Epithelial cell of proximal tubule (primary cell): ENCODE measurements at regions not wholly inside any gene's neighbourhood (a gene's known extent, or its start where the extent isn't known, plus 50 kb on each side); places are given as distances from the start of the nearest gene placed in this dataset.
"Not testable (repeated sequence)": the region's sequence is repeated elsewhere in the genome, so short reads cannot be mapped to it uniquely, and the experiment has no call there.

Source experiments
- DNase-seq: peaks from one replicate; pipeline ENCODE4 v3.0.0-alpha.2; 2011; ENCODE audit warnings: low read depth
- H3K4me3 ChIP-seq: 2 replicates; pipeline ENCODE4 v1.5.1; 2011; ENCODE audit warnings: low read depth, mild to moderate bottlenecking, low read length
- CTCF ChIP-seq: conservative IDR thresholded peaks from 2 replicates; pipeline ENCODE4 v1.5.1; 2012; ENCODE audit warnings: low read depth, mild to moderate bottlenecking, low read length

- DNase-seq = no peak
- no peak for TF ChIP-seq CTCF
- no peak overlapping the region for H3K4me3 ChIP-seq
Measured at GRCh38 chr6:159421586-159421985, 252.4 kb downstream of the FNDC1 start.

DNA sequence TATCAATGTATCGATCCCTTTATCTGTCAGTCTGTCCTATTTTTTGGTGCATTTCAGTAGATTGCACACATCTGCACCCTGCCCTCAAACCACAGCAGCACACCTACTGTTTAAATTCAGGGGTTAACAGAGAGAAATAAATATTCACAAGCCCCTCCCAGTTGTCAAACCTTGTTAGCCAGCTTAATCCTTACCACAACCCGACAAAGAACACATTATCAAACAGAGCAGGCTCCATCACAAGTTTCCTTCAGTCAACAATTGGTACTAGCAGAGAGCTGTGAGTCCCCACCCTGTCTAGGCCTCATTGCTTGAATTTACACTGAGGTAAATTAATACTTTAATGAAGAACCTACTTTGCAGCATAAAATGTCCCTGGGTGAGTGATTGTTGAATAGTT, 249.8 kb downstream of the FNDC1 start:
- H3K4me3 ChIP-seq = no peak overlapping the region
- TF ChIP-seq CTCF = no peak
- no peak for DNase-seq

- TF ChIP-seq CTCF = no peak
- DNase-seq = no peak
- H3K4me3 ChIP-seq = no peak overlapping the region
Measured at GRCh38 chr6:159416891-159417560, 247.8 kb downstream of the FNDC1 start.

DNA sequence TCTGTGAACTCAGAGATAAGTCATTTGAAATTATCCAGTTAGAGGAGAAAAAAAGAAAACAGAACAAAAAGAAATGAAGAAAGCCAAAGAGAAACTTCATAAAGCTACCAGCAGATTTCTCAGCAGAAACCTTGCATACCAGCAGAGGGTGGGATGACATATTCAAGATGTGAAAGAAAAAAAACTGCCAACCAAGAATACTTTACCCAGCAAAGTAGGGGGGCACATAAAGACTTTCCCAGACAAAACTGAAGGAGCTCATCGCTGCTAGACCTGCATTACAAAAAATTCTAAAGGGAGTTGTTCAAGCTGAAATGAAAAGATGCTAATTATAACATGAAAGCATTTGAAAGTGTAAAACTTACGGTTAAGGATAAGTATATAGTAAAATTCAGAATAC, 246.3 kb downstream of the FNDC1 start:
- no peak for TF ChIP-seq CTCF
- DNase-seq = no peak
- no peak overlapping the region for H3K4me3 ChIP-seq

DNA sequence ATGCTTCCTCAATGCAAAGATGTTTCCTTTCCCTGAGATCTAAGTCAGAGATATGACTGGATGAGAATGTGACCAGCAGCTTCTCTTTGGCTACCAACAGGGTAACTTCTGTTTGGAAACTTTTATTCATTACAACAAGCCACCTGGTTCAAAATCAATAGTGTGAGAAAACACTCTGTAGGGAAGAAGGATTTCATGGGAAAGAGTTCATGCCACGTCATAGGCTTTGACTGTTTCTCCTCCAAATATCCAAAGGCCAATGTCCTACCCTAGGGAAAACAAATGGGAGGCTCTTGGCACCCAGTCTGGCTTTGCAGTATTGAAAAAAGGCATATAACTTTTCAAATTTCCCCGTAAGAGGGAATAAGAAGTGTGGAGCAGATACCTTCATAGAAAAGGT, 245.5 kb downstream of the FNDC1 start:
- no peak for TF ChIP-seq CTCF
- no peak overlapping the region for H3K4me3 ChIP-seq
- DNase-seq = no peak

DNA sequence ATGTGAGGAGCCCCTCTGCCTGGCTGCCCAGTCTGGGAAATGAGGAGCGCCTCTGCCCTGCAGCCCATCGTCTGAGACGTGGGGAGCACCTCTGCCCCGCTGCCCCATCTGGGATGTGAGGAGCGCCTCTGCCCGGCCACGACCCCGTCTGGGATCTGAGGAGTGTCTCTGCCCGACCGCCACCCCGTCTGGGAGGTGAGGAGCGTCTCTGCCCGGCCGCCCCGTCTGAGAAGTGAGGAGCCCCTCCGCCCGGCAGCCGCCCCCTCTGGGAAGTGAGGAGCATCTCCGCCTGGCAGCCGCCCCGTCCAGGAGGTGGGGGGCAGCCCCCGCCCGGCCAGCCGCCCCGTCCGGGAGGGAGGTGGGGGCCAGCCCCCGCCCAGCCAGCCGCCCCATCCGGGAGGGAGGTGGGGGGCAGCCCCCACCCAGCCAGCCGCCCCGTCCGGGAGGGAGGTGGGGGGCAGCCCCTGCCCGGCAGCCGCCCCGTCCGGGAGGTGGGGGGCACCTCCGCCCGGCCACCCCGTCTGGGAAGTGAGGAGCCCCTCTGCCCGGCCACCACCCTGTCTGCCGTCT, 238.1 kb downstream of the FNDC1 start:
- not testable (repeated sequence) for H3K4me3 ChIP-seq, DNase-seq

- H3K4me3 ChIP-seq = no peak overlapping the region
- no peak for TF ChIP-seq CTCF
- no peak for DNase-seq
Measured at GRCh38 chr6:159404296-159404695, 235.1 kb downstream of the FNDC1 start.
